H9 (cell line): ENCODE measurements at regions not wholly inside any gene's neighbourhood (a gene's known extent, or its start where the extent isn't known, plus 50 kb on each side); places are given as distances from the start of the nearest gene placed in this dataset.

Experiments
- DNase-seq: peaks from one replicate; pipeline ENCODE4 v3.0.0-alpha.2; 2017
- H2AFZ ChIP-seq: one replicate; pipeline ENCODE4 v1.6.1; 2013; ENCODE audit warnings: mild to moderate bottlenecking, low read length, control low read depth, moderate library complexity
- H2AK5ac ChIP-seq: 2 replicates; pipeline ENCODE4 v1.6.1; 2013; ENCODE audit warnings: low read length, control low read depth, mixed read lengths; ENCODE audit not compliant: insufficient read length
- H2BK120ac ChIP-seq: one replicate; pipeline ENCODE4 v1.6.1; 2013; ENCODE audit warnings: low read depth, mild to moderate bottlenecking, low read length, control low read depth, inconsistent platforms; ENCODE audit not compliant: poor library complexity, severe bottlenecking
- H2BK12ac ChIP-seq: 2 replicates; pipeline ENCODE4 v1.6.1; 2013; ENCODE audit warnings: low read length, control low read depth, mixed read lengths, low read depth; ENCODE audit not compliant: insufficient read length
- H2BK15ac ChIP-seq: 2 replicates; pipeline ENCODE4 v1.6.1; 2013; ENCODE audit warnings: low read depth, low read length, control low read depth
- H2BK20ac ChIP-seq: one replicate; pipeline ENCODE4 v1.6.1; 2013; ENCODE audit warnings: low read depth, mild to moderate bottlenecking, low read length, control low read depth, inconsistent platforms; ENCODE audit not compliant: poor library complexity, severe bottlenecking
- H2BK5ac ChIP-seq: 2 replicates; pipeline ENCODE4 v1.6.1; 2013; ENCODE audit warnings: low read length, control low read depth, mixed read lengths; ENCODE audit not compliant: insufficient read length
- H3K14ac ChIP-seq: 2 replicates; pipeline ENCODE4 v1.6.1; 2013; ENCODE audit warnings: low read length, control low read depth; ENCODE audit not compliant: insufficient read depth
- H3K18ac ChIP-seq: 2 replicates; pipeline ENCODE4 v1.6.1; 2013; ENCODE audit warnings: low read depth, mild to moderate bottlenecking, mixed read lengths, low read length, control low read depth; ENCODE audit not compliant: insufficient read length
- H3K23ac ChIP-seq: 2 replicates; pipeline ENCODE4 v1.6.1; 2013; ENCODE audit warnings: low read length, control low read depth, mixed read lengths, low read depth; ENCODE audit not compliant: insufficient read length
- H3K23me2 ChIP-seq: 2 replicates; pipeline ENCODE4 v1.6.1; 2013; ENCODE audit warnings: low read depth, mild to moderate bottlenecking, mixed read lengths, low read length, control low read depth; ENCODE audit not compliant: insufficient read length, poor library complexity, severe bottlenecking
- H3K27ac ChIP-seq: 2 replicates; pipeline ENCODE4 v1.5.1; 2013; ENCODE audit warnings: low read length, control low read depth, mixed read lengths, low read depth; ENCODE audit not compliant: insufficient read length
- H3K27me3 ChIP-seq: 2 replicates; pipeline ENCODE4 v1.6.1; 2013; ENCODE audit warnings: low read length, control low read depth, inconsistent platforms; ENCODE audit not compliant: insufficient read depth
- H3K4ac ChIP-seq: 2 replicates; pipeline ENCODE4 v1.6.1; 2013; ENCODE audit warnings: low read depth, mild to moderate bottlenecking, control low read depth, inconsistent platforms, low read length, moderate library complexity
- H3K4me1 ChIP-seq: 2 replicates; pipeline ENCODE4 v1.6.1; 2013; ENCODE audit warnings: low read length, control low read depth, inconsistent platforms; ENCODE audit not compliant: insufficient read depth
- H3K4me2 ChIP-seq: 2 replicates; pipeline ENCODE4 v1.6.1; 2013; ENCODE audit warnings: low read length, control low read depth, mixed read lengths; ENCODE audit not compliant: insufficient read length, insufficient read depth
- H3K56ac ChIP-seq: 2 replicates; pipeline ENCODE4 v1.6.1; 2013; ENCODE audit warnings: low read depth, mild to moderate bottlenecking, mixed read lengths, low read length, control low read depth; ENCODE audit not compliant: insufficient read length
- H3K79me1 ChIP-seq: 2 replicates; pipeline ENCODE4 v1.6.1; 2013; ENCODE audit warnings: low read depth, mild to moderate bottlenecking, moderate library complexity, low read length, control low read depth, inconsistent platforms; ENCODE audit not compliant: insufficient read depth, poor library complexity, severe bottlenecking
- H3K79me2 ChIP-seq: 2 replicates; pipeline ENCODE4 v1.6.1; 2013; ENCODE audit warnings: low read length, control low read depth, inconsistent platforms; ENCODE audit not compliant: insufficient read depth
- H3K9ac ChIP-seq: 2 replicates; pipeline ENCODE4 v1.6.1; 2013; ENCODE audit warnings: low read length, control low read depth, mixed read lengths; ENCODE audit not compliant: insufficient read length; ENCODE audit errors: extremely low read depth
- H3K9me3 ChIP-seq: one replicate; pipeline ENCODE4 v1.6.1; 2013; ENCODE audit warnings: low read depth, low read length, inconsistent platforms; ENCODE audit not compliant: control insufficient read depth
- H3T11ph ChIP-seq: one replicate; pipeline ENCODE4 v1.6.1; 2013; ENCODE audit warnings: mild to moderate bottlenecking, low read length, control low read depth, inconsistent platforms
- H4K20me1 ChIP-seq: one replicate; pipeline ENCODE4 v1.6.1; 2013; ENCODE audit not compliant: control insufficient read depth, insufficient read length, insufficient read depth
- H4K5ac ChIP-seq: 2 replicates; pipeline ENCODE4 v1.6.1; 2013; ENCODE audit warnings: low read depth, mild to moderate bottlenecking, mixed read lengths, low read length, control low read depth; ENCODE audit not compliant: insufficient read length
- H4K8ac ChIP-seq: replicated peaks from 2 replicates; pipeline ENCODE4 v1.6.1; 2013; ENCODE audit warnings: low read length, control low read depth, mixed read lengths, low read depth; ENCODE audit not compliant: insufficient read length
- H4K91ac ChIP-seq: 2 replicates; pipeline ENCODE4 v1.6.1; 2013; ENCODE audit warnings: low read depth, mild to moderate bottlenecking, moderate library complexity, mixed read lengths, low read length, control low read depth; ENCODE audit not compliant: insufficient read length
- H3K27ac Mint-ChIP-seq, 3 experiments: 2 replicates in 2 of 3; 3 replicates in 1 of 3; pipeline ENCODE4 v1.8.0; 2020 to 2021; ENCODE audit warnings: mixed read lengths in 3 of 3, mild to moderate bottlenecking in 1 of 3, moderate library complexity in 1 of 3
- H3K27me3 Mint-ChIP-seq: 2 replicates; pipeline ENCODE4 v1.8.0; 2021; ENCODE audit warnings: low read depth, mild to moderate bottlenecking, moderate library complexity, mixed read lengths
- H3K36me3 Mint-ChIP-seq, 3 experiments: 2 replicates in 2 of 3; 3 replicates in 1 of 3; pipeline ENCODE4 v1.8.0; 2020 to 2021; ENCODE audit warnings: low read depth in 3 of 3, mixed read lengths in 3 of 3; ENCODE audit not compliant: insufficient read depth in 1 of 3
- H3K4me1 Mint-ChIP-seq, 2 experiments: 2 replicates each; pipeline ENCODE4 v1.8.0; 2020; ENCODE audit warnings: mixed read lengths in 2 of 2
- H3K4me3 Mint-ChIP-seq, 2 experiments: 2 replicates in 1 of 2; 3 replicates in 1 of 2; pipeline ENCODE4 v1.8.0; 2020 to 2021; ENCODE audit warnings: mild to moderate bottlenecking in 2 of 2, mixed read lengths in 2 of 2, moderate library complexity in 1 of 2
- H3K9me3 Mint-ChIP-seq, 2 experiments: 2 replicates in 1 of 2; 3 replicates in 1 of 2; pipeline ENCODE4 v1.8.0; 2020; ENCODE audit warnings: mild to moderate bottlenecking in 2 of 2, mixed read lengths in 2 of 2, moderate library complexity in 1 of 2
- WGBS: extraction: QIAGEN DNeasy Blood & Tissue Kit; methylation state at CpG from one replicate; pipeline ENCODE4 v1.1.7; 2013; ENCODE audit warnings: missing lambda C conversion rate, low lambda C conversion rate, mixed read lengths; ENCODE audit not compliant: insufficient read length; ENCODE audit errors: extremely low coverage; 5-methylcytosine and 5-hydroxymethylcytosine counted together
- TF ChIP-seq, protein P1 (sequence below): fragments of 200-600 bp; sonication (generic); conservative IDR thresholded peaks from 3 replicates; pipeline ENCODE4 v1.8.0; 2021; ENCODE audit warnings: antibody characterized with exemption, mild to moderate bottlenecking

DNA sequence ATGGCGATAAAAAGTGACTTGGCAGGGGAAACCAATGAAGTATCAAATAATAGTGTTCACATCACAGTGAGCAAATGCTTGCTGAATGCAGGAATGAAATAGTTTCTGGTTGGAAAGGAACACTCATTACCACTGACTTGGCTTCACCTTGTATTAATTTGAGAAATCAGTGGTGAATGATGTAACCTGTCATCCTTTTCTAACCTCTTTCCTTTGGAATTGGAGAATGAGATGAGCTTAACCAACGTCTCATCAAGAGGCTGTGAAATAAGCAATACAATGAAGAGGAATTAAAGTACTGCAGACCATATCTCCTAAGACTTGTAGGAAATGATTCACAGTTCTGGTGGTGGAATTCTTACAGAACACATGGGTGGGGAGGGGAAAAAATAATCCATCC, 192.2 kb downstream of the DMAC1 start:
- H3K56ac ChIP-seq, result no peak overlapping the region
- H2BK20ac ChIP-seq, result no peak overlapping the region
- no peak overlapping the region for H2BK120ac ChIP-seq
- DNase-seq, result no peak
- H3K36me3 Mint-ChIP-seq, result no peaks in the 10 kb centered on the region
- H3K18ac ChIP-seq, result no peak overlapping the region
- no peak overlapping the region for H3K9ac ChIP-seq
- no peak overlapping the region for H2AK5ac ChIP-seq
- no peak overlapping the region for H2BK15ac ChIP-seq
- no peaks in the 10 kb centered on the region for H3K79me2 ChIP-seq
- no peak overlapping the region for H2BK5ac ChIP-seq
- no peaks in the 10 kb centered on the region for H3K9me3 ChIP-seq
- no peak overlapping the region for H2BK12ac ChIP-seq
- H3K9me3 Mint-ChIP-seq, result no peaks in the 10 kb centered on the region
- no peaks in the 10 kb centered on the region for H3K23me2 ChIP-seq
- no peak overlapping the region for H4K5ac ChIP-seq
- H3K14ac ChIP-seq, result no peak overlapping the region
- TF ChIP-seq, protein P1, sequence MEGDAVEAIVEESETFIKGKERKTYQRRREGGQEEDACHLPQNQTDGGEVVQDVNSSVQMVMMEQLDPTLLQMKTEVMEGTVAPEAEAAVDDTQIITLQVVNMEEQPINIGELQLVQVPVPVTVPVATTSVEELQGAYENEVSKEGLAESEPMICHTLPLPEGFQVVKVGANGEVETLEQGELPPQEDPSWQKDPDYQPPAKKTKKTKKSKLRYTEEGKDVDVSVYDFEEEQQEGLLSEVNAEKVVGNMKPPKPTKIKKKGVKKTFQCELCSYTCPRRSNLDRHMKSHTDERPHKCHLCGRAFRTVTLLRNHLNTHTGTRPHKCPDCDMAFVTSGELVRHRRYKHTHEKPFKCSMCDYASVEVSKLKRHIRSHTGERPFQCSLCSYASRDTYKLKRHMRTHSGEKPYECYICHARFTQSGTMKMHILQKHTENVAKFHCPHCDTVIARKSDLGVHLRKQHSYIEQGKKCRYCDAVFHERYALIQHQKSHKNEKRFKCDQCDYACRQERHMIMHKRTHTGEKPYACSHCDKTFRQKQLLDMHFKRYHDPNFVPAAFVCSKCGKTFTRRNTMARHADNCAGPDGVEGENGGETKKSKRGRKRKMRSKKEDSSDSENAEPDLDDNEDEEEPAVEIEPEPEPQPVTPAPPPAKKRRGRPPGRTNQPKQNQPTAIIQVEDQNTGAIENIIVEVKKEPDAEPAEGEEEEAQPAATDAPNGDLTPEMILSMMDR, result no peak
- no peak overlapping the region for H2AFZ ChIP-seq
- no peak overlapping the region for H4K91ac ChIP-seq
- H3K27me3 Mint-ChIP-seq, result no peaks in the 10 kb centered on the region; the same call in 1 of the 2 replicates
- H3K79me1 ChIP-seq, result no peaks in the 10 kb centered on the region
- no peak overlapping the region for H3K4me2 ChIP-seq
- no CpG with 5 or more reads among the region's 2 CpGs for WGBS
- no peaks in the 10 kb centered on the region for H4K20me1 ChIP-seq
- H3K4me1 Mint-ChIP-seq, result no peaks in the 10 kb centered on the region
- H3K23ac ChIP-seq, result no peak overlapping the region
- H3T11ph ChIP-seq, result no peak overlapping the region
- H3K27ac Mint-ChIP-seq, result no peak overlapping the region
- H3K4ac ChIP-seq, result no peak overlapping the region
- no peak overlapping the region for H3K27ac ChIP-seq
- no peaks in the 10 kb centered on the region for H3K4me1 ChIP-seq
- no peak overlapping the region for H3K4me3 Mint-ChIP-seq
- no peak overlapping the region for H4K8ac ChIP-seq
- no peaks in the 10 kb centered on the region for H3K27me3 ChIP-seq
